Common myeloid progenitor, CD34-positive (primary cell): ENCODE measurements at regions not wholly inside any gene's neighbourhood (a gene's known extent, or its start where the extent isn't known, plus 50 kb on each side); places are given as distances from the start of the nearest gene placed in this dataset.

Experiments
- CTCF ChIA-PET: fragments of 350-600 bp; sonication (Branson Sonifier 250); formaldehyde crosslinking; loops from one replicate; lab custom pipeline; 2021; ENCODE audit warnings: antibody characterized with exemption; lab: Charles Lee
- POLR2A ChIA-PET: fragments of 350-600 bp; sonication (Branson Sonifier 250); formaldehyde crosslinking; loops from one replicate; lab custom pipeline; 2021; ENCODE audit warnings: antibody characterized with exemption; lab: Charles Lee
- DNase-seq, 3 donors: peaks; one replicate each; pipeline versions ENCODE4 v3.0.0 to v3.0.0-alpha.2; 2013
- H3K27ac ChIP-seq, 2 experiments: 1 replicate in 1 of 2; 2 replicates in 1 of 2; pipeline ENCODE4 v1.7.0; 2013; ENCODE audit warnings: inconsistent platforms in 2 of 2, low read length in 2 of 2, mild to moderate bottlenecking in 2 of 2, low read depth in 1 of 2, moderate library complexity in 1 of 2; ENCODE audit not compliant: severe bottlenecking in 2 of 2, insufficient read depth in 1 of 2, poor library complexity in 1 of 2
- H3K27me3 ChIP-seq, 5 experiments: replicated peaks in 2 of 5; 1 replicate in 3 of 5; 2 replicates in 2 of 5; pipeline versions ENCODE4 v1.6.1 to v1.7.0; 2013; ENCODE audit warnings: low read length in 4 of 5, mild to moderate bottlenecking in 2 of 5, moderate library complexity in 2 of 5, inconsistent platforms in 1 of 5; ENCODE audit not compliant: insufficient read depth in 5 of 5, control insufficient read depth in 4 of 5
- H3K36me3 ChIP-seq, 4 experiments: 1 replicate in 2 of 4; 2 replicates in 2 of 4; pipeline versions ENCODE4 v1.6.1 to v1.7.0; 2013; ENCODE audit warnings: low read length in 3 of 4, control low read depth in 1 of 4, mild to moderate bottlenecking in 1 of 4; ENCODE audit not compliant: control insufficient read depth in 4 of 4, insufficient read depth in 4 of 4
- H3K4me1 ChIP-seq, 4 experiments: 1 replicate in 3 of 4; 2 replicates in 1 of 4; pipeline versions ENCODE4 v1.6.1 to v1.7.1; 2013; ENCODE audit warnings: low read length in 3 of 4, mild to moderate bottlenecking in 3 of 4, control low read depth in 1 of 4, inconsistent platforms in 1 of 4, moderate library complexity in 1 of 4; ENCODE audit not compliant: control insufficient read depth in 4 of 4, insufficient read depth in 4 of 4; ENCODE audit errors: control extremely low read depth in 1 of 4
- H3K4me3 ChIP-seq, 7 experiments: 1 replicate in 4 of 7; 2 replicates in 3 of 7; pipeline versions ENCODE4 v1.5.1 to v1.7.0; 2013; ENCODE audit warnings: mild to moderate bottlenecking in 7 of 7, low read length in 6 of 7, moderate library complexity in 6 of 7, inconsistent platforms in 2 of 7, low read depth in 2 of 7, control low read depth in 1 of 7; ENCODE audit not compliant: insufficient read depth in 4 of 7, control insufficient read depth in 1 of 7; ENCODE audit errors: extremely low read depth in 1 of 7
- H3K9me3 ChIP-seq, 5 experiments: 1 replicate in 4 of 5; 2 replicates in 1 of 5; pipeline versions ENCODE4 v1.6.1 to v1.7.1; 2013; ENCODE audit warnings: low read length in 4 of 5, mild to moderate bottlenecking in 2 of 5, inconsistent platforms in 1 of 5, low read depth in 1 of 5, moderate library complexity in 1 of 5; ENCODE audit not compliant: control insufficient read depth in 4 of 5, insufficient read depth in 2 of 5; ENCODE audit errors: control extremely low read depth in 1 of 5
- WGBS: methylation state at CpG from one replicate; pipeline ENCODE4 v1.1.5; 2013; ENCODE audit not compliant: insufficient coverage; 5-methylcytosine and 5-hydroxymethylcytosine counted together

DNA sequence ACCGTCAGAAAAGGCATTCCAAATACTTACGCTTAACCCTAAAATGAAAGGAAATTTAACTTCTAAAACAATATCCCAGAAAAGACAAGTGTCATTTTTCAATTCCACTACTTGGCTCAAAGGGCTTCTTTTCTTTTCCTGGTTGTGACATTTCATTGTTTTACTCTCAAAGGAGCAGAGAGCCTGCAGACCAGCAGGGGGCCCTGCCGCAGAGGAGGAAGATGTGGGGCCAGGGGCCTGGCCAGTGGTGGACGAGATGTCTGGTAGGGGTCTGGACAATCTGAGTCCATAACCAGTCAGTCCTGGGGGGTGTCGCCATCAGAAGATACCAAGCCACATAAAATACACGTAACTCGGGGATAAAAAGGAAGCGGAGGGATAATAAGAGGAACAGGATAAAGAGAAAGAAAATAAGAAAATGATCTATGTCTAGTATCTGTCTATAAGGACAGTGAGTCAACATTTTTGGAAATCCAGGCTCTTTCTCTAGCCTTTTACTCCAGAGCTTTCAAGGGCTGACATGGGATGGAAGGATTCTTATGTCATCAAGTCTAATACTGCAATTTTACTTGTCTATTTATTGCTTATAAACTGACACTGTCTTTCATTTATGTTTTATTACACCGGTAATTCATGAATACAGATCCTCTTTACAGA is 54.2 kb upstream of the ARHGEF3 start:
- Histone ChIP-seq H3K4me3 (no peak overlapping the region), H3K36me3 (no peaks in the 10 kb centered on the region), H3K27me3 (no peaks in the 10 kb centered on the region), H3K4me1 (peaks cover 0 to 21% (median 4%) of the 10 kb centered on the region in 4 experiments), H3K27ac (no peak overlapping the region), H3K9me3 (no peaks in the 10 kb centered on the region)
- ChIA-PET POLR2A (interaction anchor here (0.6 kb wide), 1 partner anchor 212 kb away, joined by 3 read pairs; no protein-coding TSS in a partner anchor), CTCF (interaction anchor here (1.1 to 3.6 kb wide), 10 partner anchors 8 to 133 kb away, joined by 3 to 15 read pairs (median 6); no protein-coding TSS in a partner anchor)
- DNase-seq, result peak; percentile 21 to 48 (median 36)
- 62% methylated on average over 5 of the region's 9 CpGs for WGBS

DNA sequence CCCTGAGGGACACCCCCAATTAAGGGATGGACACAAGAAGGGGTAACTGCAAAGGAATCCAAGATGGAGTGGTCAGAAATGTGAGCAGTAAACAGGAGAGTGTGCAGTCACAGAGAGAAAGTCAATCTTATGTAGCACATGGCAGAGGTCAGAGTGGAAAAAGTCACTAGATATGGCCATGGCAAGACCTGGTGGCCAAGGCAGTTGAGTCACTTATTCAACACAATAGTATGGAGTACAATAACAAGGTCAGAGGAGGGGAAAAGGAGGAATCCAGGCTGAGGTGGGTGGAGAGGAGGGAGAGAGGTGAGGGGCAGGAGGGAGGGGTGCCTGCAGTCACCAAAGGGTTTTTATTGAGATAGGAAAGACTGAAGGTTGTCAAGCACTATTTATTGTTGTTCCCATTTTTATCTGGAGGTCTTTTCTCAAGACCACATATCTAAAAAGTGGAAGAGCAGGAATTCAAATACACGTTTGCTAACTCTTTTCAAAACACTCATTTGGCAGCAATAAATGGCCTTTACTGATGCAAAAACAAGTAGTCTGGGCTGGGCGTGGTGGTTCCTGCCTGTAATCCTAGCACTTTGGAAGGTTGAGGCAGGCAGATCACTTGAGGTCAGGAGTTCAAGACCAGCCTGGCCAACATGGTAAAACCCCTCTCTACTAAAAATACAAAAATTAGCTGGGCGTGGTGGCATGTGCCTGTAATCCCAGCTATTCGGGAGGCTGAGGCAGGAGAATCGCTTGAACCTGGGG is 53.3 kb upstream of the ARHGEF3 start:
- CTCF ChIA-PET, result interaction anchor here (1.2 to 3.6 kb wide), 6 partner anchors 9 to 134 kb away, joined by 3 to 15 read pairs (median 6); no protein-coding TSS in a partner anchor
- Histone ChIP-seq H3K4me1 (peaks cover 0 to 12% (median 0%) of the 10 kb centered on the region in 4 experiments), H3K27me3 (no peaks in the 10 kb centered on the region), H3K27ac (no peak overlapping the region), H3K9me3 (no peaks in the 10 kb centered on the region), H3K4me3 (no peak overlapping the region), H3K36me3 (no peaks in the 10 kb centered on the region)
- no peak for DNase-seq
- POLR2A ChIA-PET, result no interaction called here
- WGBS, result 91% methylated on average over 4 of the region's 5 CpGs

DNA sequence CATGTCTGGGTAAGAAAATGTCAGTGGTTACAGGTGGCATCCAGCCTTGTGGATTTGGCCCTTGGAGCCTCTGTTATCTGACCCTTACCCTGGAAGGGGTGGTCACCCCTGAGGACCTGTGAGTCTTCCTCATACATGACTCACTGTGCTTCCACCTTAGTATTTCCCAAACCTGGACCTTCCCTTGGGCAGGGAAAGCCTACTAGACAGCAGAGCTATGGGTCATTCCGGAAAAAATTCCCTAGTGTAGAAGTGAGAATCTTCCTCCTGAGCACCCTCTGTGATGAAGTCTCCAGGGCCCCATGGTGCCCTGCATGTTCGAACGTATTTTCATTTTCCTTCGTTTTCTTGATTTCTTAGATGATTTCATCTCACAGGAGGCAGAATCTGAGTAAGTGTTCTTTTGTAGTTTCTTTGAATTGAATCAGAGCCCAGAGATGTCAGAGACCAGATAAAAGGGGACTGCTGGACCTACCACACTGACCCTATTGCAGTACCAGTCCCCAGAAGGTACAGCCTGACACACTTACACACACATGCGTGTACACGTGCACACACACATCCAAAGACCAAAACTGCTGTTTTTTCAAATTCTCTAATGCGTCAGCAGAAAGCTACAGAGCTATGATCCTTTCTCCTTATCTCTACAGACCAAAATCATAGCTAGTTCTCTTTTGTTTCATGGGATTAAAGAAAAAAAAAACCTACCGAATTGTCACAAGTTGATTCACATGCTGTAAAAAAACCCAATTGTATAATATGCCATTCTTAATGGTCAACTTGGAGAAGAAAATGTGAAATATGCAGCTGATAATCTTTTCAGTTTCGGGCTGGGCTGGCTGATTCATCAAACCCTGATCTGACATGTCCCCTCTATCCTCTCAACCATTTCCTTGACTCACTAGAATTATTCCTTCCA is 50.5 kb upstream of the ARHGEF3 start:
- WGBS, result 96% methylated on average over 6 of the region's 9 CpGs
- Histone ChIP-seq H3K27me3 (no peaks in the 10 kb centered on the region), H3K4me1 (peaks cover 0 to 8% (median 0%) of the 10 kb centered on the region in 4 experiments), H3K9me3 (no peaks in the 10 kb centered on the region), H3K27ac (no peak overlapping the region), H3K36me3 (no peaks in the 10 kb centered on the region), H3K4me3 (no peak overlapping the region)
- ChIA-PET POLR2A (no interaction called here), CTCF (interaction anchor here (0.7 to 1.7 kb wide), 4 partner anchors 12 to 148 kb away, joined by 3 to 6 read pairs (median 4); no protein-coding TSS in a partner anchor)
- no peak for DNase-seq
